ENCODE measurements at regions not wholly inside any gene's neighbourhood (a gene's known extent, or its start where the extent isn't known, plus 50 kb on each side); places are given as distances from the start of the nearest gene placed in this dataset.

DNA sequence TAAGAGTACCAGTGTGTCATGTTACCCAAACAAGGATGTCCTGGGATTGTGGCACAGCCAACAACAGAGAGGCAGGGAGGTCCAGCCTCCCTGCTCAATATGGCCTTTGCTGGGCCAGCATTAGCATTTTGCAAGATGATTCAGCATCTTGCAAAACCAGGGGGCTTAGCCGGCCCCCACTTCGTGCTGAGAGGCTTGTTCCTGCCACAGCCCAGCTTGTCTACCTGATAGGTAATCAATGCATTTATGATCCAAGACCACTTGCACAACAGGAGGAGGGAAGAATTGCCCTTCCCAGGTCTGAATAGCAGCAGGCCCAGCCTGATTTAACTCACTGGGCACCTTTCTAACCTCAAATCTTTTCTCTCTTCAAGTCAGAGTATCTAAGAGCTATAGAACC lies 189.0 kb upstream of the SYT13 start:
- TF ChIP-seq, protein P1, sequence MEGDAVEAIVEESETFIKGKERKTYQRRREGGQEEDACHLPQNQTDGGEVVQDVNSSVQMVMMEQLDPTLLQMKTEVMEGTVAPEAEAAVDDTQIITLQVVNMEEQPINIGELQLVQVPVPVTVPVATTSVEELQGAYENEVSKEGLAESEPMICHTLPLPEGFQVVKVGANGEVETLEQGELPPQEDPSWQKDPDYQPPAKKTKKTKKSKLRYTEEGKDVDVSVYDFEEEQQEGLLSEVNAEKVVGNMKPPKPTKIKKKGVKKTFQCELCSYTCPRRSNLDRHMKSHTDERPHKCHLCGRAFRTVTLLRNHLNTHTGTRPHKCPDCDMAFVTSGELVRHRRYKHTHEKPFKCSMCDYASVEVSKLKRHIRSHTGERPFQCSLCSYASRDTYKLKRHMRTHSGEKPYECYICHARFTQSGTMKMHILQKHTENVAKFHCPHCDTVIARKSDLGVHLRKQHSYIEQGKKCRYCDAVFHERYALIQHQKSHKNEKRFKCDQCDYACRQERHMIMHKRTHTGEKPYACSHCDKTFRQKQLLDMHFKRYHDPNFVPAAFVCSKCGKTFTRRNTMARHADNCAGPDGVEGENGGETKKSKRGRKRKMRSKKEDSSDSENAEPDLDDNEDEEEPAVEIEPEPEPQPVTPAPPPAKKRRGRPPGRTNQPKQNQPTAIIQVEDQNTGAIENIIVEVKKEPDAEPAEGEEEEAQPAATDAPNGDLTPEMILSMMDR (IDR thresholded peaks at IDR 0.05; ENCODE audit: extremely low read depth in 1 of 2, insufficient read depth in 1 of 2, low read depth in 1 of 2, low read length in 2 of 2) = no peak
- TF ChIP-seq POLR2A (IDR thresholded peaks at IDR 0.05; ENCODE audit: low read depth, low read length) = no peak
- no peak for TF ChIP-seq EZH2 (IDR thresholded peaks at IDR 0.05; ENCODE audit: borderline replicate concordance, low read depth, low read length, severe bottlenecking)
- no peak for TF ChIP-seq POLR2AphosphoS5 (IDR thresholded peaks at IDR 0.05; ENCODE audit: insufficient read depth, low read depth, low read length)
- no peak for TF ChIP-seq GATA2 (IDR thresholded peaks at IDR 0.05; ENCODE audit: insufficient read depth, insufficient read length, low read depth, low read length)
- no peak for TF ChIP-seq MYC (IDR thresholded peaks at IDR 0.05; ENCODE audit: low read depth, low read length)
- no peak for TF ChIP-seq FOS (IDR thresholded peaks at IDR 0.05; ENCODE audit: borderline replicate concordance, insufficient read depth, low read length)
- TF ChIP-seq JUN (IDR thresholded peaks at IDR 0.05; ENCODE audit: borderline replicate concordance, insufficient read depth, insufficient read length, low read depth) = no peak

All from endothelial cell of umbilical vein (primary cell).